ENCODE measurements at regions not wholly inside any gene's neighbourhood (a gene's known extent, or its start where the extent isn't known, plus 50 kb on each side); places are given as distances from the start of the nearest gene placed in this dataset.

GRCh38 chr12:91810531-91811451, 334.9 kb downstream of the BTG1 start:
- H3K4me1 ChIP-seq = no peaks in the 10 kb centered on the region
- 80 to 91% methylated on average over 3 of the region's 3 CpGs for WGBS, 2 donors
- H3K4me3 ChIP-seq = no peak overlapping the region
- no peak overlapping the region for H3K27ac ChIP-seq
- no peak for DNase-seq
- H3K36me3 ChIP-seq = no peaks in the 10 kb centered on the region
- H3K9me3 ChIP-seq = peaks cover 0 to 6% (median 2%) of the 10 kb centered on the region in 4 donors
- H3K27me3 ChIP-seq = no peaks in the 10 kb centered on the region
- intact Hi-C loops (cut with DNase I) = loop anchor here (2.0 kb wide), 3 partner anchors 334 to 760 kb away; partner anchors contain the start of gene BTG1
- TF ChIP-seq, protein P1, sequence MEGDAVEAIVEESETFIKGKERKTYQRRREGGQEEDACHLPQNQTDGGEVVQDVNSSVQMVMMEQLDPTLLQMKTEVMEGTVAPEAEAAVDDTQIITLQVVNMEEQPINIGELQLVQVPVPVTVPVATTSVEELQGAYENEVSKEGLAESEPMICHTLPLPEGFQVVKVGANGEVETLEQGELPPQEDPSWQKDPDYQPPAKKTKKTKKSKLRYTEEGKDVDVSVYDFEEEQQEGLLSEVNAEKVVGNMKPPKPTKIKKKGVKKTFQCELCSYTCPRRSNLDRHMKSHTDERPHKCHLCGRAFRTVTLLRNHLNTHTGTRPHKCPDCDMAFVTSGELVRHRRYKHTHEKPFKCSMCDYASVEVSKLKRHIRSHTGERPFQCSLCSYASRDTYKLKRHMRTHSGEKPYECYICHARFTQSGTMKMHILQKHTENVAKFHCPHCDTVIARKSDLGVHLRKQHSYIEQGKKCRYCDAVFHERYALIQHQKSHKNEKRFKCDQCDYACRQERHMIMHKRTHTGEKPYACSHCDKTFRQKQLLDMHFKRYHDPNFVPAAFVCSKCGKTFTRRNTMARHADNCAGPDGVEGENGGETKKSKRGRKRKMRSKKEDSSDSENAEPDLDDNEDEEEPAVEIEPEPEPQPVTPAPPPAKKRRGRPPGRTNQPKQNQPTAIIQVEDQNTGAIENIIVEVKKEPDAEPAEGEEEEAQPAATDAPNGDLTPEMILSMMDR (IDR thresholded peaks at IDR 0.05) = no peak
- TF ChIP-seq POLR2AphosphoS5 (IDR thresholded peaks at IDR 0.05) = no peak
- no peak for TF ChIP-seq POLR2A (IDR thresholded peaks at IDR 0.05)
- no peak for TF ChIP-seq EP300 (IDR thresholded peaks at IDR 0.05)

DNA sequence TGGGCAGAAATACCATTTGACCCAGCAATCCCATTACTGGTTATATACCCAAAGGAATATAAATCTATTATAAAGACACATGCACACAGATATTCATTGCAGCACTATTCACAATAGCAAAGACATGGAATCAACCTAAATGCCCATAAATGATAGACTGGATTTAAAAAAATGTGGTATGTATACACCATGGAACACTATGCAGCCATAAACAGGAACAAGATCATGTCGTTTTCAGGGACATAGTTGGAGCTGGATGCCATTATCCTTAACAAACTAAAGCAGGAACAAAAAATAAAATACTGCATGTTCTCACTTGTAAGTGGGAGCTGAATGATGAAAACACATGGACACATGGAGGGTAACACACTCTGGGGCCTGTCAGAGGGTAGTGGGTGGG, 335.6 kb downstream of the BTG1 start:
- Histone ChIP-seq H3K27ac (no peak overlapping the region), H3K9me3 (peaks cover 0 to 6% (median 2%) of the 10 kb centered on the region in 4 donors), H3K36me3 (no peaks in the 10 kb centered on the region), H3K4me3 (no peak overlapping the region), H3K27me3 (no peaks in the 10 kb centered on the region), H3K4me1 (no peaks in the 10 kb centered on the region)
- 93% methylated on average over 1 of the region's 1 CpG for WGBS, 2 donors
- TF ChIP-seq, protein P1 (IDR thresholded peaks at IDR 0.05) = no peak
- TF ChIP-seq POLR2A (IDR thresholded peaks at IDR 0.05) (no peak), EP300 (IDR thresholded peaks at IDR 0.05) (no peak), POLR2AphosphoS5 (IDR thresholded peaks at IDR 0.05) (no peak)
- DNase-seq = no peak
- intact Hi-C loops (cut with DNase I) = loop anchor here (2.0 kb wide), 3 partner anchors 335 to 761 kb away; partner anchors contain the start of gene BTG1

DNA sequence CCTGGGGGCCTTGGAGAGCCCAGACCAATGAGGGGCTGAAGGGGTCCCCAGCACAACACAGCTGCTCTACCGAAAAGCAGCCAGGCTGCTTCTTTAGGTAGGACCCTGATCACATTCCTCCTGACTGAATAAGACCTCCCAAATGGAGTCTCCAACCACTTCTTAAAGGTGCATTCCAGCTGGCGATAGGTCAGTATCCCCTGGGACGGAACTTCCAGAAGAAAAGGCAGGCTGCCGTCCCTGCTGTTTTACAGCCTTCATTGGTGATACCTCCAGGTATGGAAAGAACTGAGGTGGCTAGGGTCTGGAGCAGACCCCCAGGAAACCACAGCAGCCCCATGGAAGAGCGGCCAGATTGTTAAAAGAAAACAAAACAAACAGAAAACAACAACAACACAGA, 340.6 kb downstream of the BTG1 start:
- no peak for TF ChIP-seq POLR2AphosphoS5 (IDR thresholded peaks at IDR 0.05)
- no peak for TF ChIP-seq POLR2A (IDR thresholded peaks at IDR 0.05)
- TF ChIP-seq EP300 (IDR thresholded peaks at IDR 0.05) = no peak
- TF ChIP-seq, protein P1 (IDR thresholded peaks at IDR 0.05) = no peak
- WGBS, 2 donors = 95 to 97% methylated on average over 5 of the region's 5 CpGs
- intact Hi-C loops (cut with DNase I) = no loop called here

DNA sequence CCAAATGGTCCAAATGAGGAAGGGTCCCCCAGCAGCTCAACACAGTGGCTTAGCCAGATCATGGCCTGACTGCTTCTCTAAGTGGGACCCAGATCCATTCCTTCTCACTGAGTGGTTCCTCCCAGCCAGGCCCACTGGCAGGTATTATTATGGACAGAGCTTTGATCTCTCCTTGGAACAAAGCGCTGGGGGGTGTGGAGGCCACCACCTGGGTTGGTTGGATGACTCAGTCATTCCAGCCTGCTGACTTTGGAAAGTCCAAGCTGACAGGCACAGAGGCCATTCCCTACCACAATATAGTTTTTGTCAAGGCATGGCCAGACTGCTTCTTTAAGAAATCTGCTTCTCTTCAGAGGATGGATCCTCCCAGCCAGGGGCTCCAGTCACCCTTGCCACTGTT, 341.1 kb downstream of the BTG1 start:
- Histone ChIP-seq H3K36me3 (no peaks in the 10 kb centered on the region), H3K4me1 (no peaks in the 10 kb centered on the region), H3K27me3 (no peaks in the 10 kb centered on the region), H3K9me3 (peaks cover 0 to 6% (median 2%) of the 10 kb centered on the region in 4 donors), H3K4me3 (no peak overlapping the region), H3K27ac (no peak overlapping the region)
- WGBS, 2 donors = 94 to 95% methylated on average over 1 of the region's 1 CpG
- no peak for DNase-seq
- intact Hi-C loops (cut with DNase I) = no loop called here
- TF ChIP-seq EP300 (IDR thresholded peaks at IDR 0.05) = no peak
- TF ChIP-seq, protein P1 (IDR thresholded peaks at IDR 0.05) = no peak

More for the DNA sequence above, 340.6 kb downstream of the BTG1 start:
- H3K27me3 ChIP-seq = no peaks in the 10 kb centered on the region
- H3K4me1 ChIP-seq = no peaks in the 10 kb centered on the region
- peaks cover 0 to 6% (median 2%) of the 10 kb centered on the region in 4 donors for H3K9me3 ChIP-seq
- H3K36me3 ChIP-seq = no peaks in the 10 kb centered on the region
- H3K27ac ChIP-seq = no peak overlapping the region
- H3K4me3 ChIP-seq = no peak overlapping the region
- no peak for DNase-seq

Measured in sigmoid colon (tissue), 6 donors.